SK-N-DZ (cell line): ENCODE measurements at regions not wholly inside any gene's neighbourhood (a gene's known extent, or its start where the extent isn't known, plus 50 kb on each side); places are given as distances from the start of the nearest gene placed in this dataset.

Experiments used
- DNase-seq: peaks from one replicate; pipeline ENCODE4 v3.0.0-alpha.2; 2015; ENCODE audit warnings: low spot score

GRCh38 chr1:232445361-232446106, 184.4 kb downstream of the SIPA1L2 start:
- no peak for DNase-seq

- peak; percentile 78 for DNase-seq
Measured at GRCh38 chr1:232443372-232443771, 186.6 kb downstream of the SIPA1L2 start.

GRCh38 chr1:232441036-232441411, 188.9 kb downstream of the SIPA1L2 start:
- no peak for DNase-seq

GRCh38 chr1:232440325-232441035, 189.5 kb downstream of the SIPA1L2 start:
- peak; percentile 22 for DNase-seq

- DNase-seq: no peak
Measured at GRCh38 chr1:232439011-232439410, 190.9 kb downstream of the SIPA1L2 start.

GRCh38 chr1:232438476-232438875, 191.5 kb downstream of the SIPA1L2 start:
- DNase-seq: no peak

- DNase-seq: no peak
Measured at GRCh38 chr1:232437510-232437909, 192.4 kb downstream of the SIPA1L2 start.

- no peak for DNase-seq
Measured at GRCh38 chr1:232435729-232436128, 194.2 kb downstream of the SIPA1L2 start.

- DNase-seq: peak; percentile 21
Measured at GRCh38 chr1:232432313-232432712, 197.6 kb downstream of the SIPA1L2 start.

GRCh38 chr1:232431748-232432147, 198.2 kb downstream of the SIPA1L2 start:
- DNase-seq: no peak

- DNase-seq: no peak
Measured at GRCh38 chr1:232431326-232431725, 198.6 kb downstream of the SIPA1L2 start.

- no peak for DNase-seq
Measured at GRCh38 chr1:232430467-232430866, 199.5 kb downstream of the SIPA1L2 start.

- no peak for DNase-seq
Measured at GRCh38 chr1:232428786-232429530, 201.0 kb downstream of the SIPA1L2 start.

- DNase-seq: no peak
Measured at GRCh38 chr1:232428036-232428645, 201.8 kb downstream of the SIPA1L2 start.

GRCh38 chr1:232426801-232427200, 203.1 kb downstream of the SIPA1L2 start:
- DNase-seq: no peak

- DNase-seq: no peak
Measured at GRCh38 chr1:232425421-232425820, 204.5 kb downstream of the SIPA1L2 start.

- no peak for DNase-seq
Measured at GRCh38 chr1:232423591-232423990, 206.3 kb downstream of the SIPA1L2 start.

- no peak for DNase-seq
Measured at GRCh38 chr1:232422898-232423297, 207.0 kb downstream of the SIPA1L2 start.

- no peak for DNase-seq
Measured at GRCh38 chr1:232422098-232422497, 207.8 kb downstream of the SIPA1L2 start.

GRCh38 chr1:232421143-232421796, 208.7 kb downstream of the SIPA1L2 start:
- DNase-seq: no peak

GRCh38 chr1:232417636-232418248, 212.2 kb downstream of the SIPA1L2 start:
- DNase-seq: no peak
